GM03348 (cell line): ENCODE measurements at regions not wholly inside any gene's neighbourhood (a gene's known extent, or its start where the extent isn't known, plus 50 kb on each side); places are given as distances from the start of the nearest gene placed in this dataset.

ENCODE experiments used
- DNase-seq: peaks from one replicate; pipeline ENCODE4 v3.0.0; 2012; ENCODE audit warnings: low spot score

DNA sequence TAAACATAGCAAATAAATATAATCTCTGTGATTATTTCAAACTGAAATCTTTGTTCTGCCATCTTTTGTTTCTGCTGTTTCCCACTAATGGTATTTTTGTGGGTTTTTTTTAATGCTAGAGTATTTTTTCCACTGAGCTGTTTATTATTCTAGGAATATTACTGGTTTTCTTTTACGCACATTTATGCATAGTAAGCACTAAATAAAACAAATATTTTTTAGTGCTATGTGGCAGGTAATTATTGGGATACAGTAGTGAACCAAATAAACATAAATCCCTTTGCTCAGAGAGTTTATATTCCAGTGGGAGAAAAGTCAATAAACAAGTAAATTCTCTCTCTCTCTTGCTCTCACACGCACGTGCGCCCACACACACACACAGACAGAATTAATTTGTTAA is 397.4 kb downstream of the PRDM5 start:
- no peak for DNase-seq

GRCh38 chr4:120524237-120524636 is 398.3 kb downstream of the PRDM5 start:
- no peak for DNase-seq

- DNase-seq = no peak
These were observed 401.8 kb downstream of the PRDM5 start for GRCh38 chr4:120520761-120521160.

GRCh38 chr4:120517966-120518365 is 404.6 kb downstream of the PRDM5 start:
- peak; percentile 68 for DNase-seq

- DNase-seq = no peak
These were observed 412.8 kb downstream of the PRDM5 start for GRCh38 chr4:120509719-120510118.

DNA sequence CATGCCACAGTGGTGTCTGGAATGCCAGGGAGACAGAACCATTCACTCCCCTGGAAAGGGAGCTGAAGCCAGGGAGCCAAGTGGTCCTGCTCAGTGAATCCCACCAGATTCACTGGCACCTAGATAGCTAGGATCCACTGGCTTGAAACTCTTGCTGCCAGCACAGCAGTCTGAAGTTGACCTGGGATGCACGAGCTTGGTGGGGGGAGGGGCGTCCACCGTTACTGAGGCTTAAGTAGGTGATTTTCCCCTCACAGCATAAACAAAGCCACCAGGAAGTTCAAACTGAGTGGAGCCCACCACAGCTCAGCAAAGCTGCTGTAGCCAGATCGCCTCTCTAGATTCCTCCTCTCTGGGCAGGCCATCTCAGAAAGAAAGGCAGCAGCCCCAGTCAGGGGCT is 413.3 kb downstream of the PRDM5 start:
- no peak for DNase-seq

DNA sequence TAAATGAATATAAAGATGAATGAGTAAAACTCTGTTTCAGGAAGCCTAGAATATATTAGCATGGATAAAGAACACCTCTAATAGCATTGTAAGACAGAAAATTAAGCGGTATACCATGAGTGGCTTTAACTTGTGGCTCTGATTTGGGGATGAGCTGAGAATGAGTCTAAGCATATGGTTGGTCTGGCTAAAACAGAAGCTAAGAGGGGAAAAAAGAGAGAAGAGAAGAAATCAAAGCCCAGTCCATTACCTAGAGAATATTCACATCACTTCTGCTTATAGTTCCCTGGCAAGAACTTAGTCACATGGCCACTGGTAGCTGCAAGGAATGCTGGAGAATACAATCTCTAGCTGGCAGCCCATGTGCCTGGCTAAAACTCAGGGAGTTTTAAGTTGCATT is 414.5 kb downstream of the PRDM5 start:
- DNase-seq = no peak

GRCh38 chr4:120506536-120506935 is 416.0 kb downstream of the PRDM5 start:
- DNase-seq = no peak

- DNase-seq = no peak
These were observed 423.8 kb downstream of the PRDM5 start for GRCh38 chr4:120498678-120499077.

- DNase-seq = no peak
These were observed 424.8 kb upstream of the MAD2L1 start for GRCh38 chr4:120491481-120491880.

- DNase-seq = no peak
These were observed 415.1 kb upstream of the MAD2L1 start for GRCh38 chr4:120481756-120482155.

DNA sequence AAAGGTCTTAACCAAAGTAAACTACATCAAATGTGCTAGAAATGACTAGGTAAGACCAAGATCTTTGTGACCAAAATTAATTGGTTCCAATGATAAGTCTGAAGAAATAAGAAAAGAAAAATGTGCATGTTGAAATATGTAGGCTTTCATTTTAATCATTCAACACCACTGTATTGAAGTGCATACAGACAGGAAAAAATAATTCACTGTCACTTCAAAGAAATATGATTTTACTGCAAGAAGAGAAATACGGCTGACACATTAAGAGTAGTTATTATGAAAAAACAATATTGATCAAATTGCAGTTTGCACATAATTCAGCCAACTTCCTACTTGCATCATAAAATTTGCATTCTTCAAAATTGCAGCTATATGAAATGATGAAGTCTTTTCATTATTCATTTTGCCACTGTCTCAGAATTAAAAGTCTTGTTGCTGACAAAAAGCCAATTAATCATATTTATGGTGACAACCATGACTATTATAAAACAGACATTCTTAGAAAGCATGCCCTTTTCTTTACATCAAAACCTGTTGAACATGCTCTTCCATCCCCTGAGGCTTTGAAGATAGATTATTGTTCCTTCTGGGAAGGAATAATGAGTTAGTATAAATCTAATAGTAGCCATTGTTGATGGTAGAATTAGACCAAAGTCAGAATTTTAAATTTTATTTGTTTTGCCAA is 405.9 kb upstream of the MAD2L1 start:
- no peak for DNase-seq

- no peak for DNase-seq
These were observed 399.8 kb upstream of the MAD2L1 start for GRCh38 chr4:120466429-120466828.

GRCh38 chr4:120454788-120455187 is 388.1 kb upstream of the MAD2L1 start:
- no peak for DNase-seq

- no peak for DNase-seq
These were observed 385.9 kb upstream of the MAD2L1 start for GRCh38 chr4:120452536-120452935.

- DNase-seq = no peak
These were observed 385.4 kb upstream of the MAD2L1 start for GRCh38 chr4:120452001-120452400.

DNA sequence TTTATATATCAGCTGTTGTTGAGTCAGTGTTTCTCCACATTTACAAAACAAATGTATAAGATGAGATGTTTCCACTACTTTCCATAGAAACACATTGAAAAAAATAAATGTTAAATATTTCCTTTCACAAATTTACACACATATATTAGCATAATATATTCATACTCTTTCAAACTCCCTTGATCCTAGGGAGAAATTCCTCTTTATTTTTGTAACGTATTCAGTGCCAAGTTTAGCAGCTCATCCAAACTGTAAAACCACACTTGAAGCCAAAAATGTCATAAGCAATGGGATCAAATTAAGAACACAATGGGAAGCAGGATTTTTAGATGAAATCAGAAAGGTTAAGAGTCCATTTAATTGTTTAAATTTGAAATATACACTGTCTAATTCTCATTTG is 381.1 kb upstream of the MAD2L1 start:
- DNase-seq = no peak

DNA sequence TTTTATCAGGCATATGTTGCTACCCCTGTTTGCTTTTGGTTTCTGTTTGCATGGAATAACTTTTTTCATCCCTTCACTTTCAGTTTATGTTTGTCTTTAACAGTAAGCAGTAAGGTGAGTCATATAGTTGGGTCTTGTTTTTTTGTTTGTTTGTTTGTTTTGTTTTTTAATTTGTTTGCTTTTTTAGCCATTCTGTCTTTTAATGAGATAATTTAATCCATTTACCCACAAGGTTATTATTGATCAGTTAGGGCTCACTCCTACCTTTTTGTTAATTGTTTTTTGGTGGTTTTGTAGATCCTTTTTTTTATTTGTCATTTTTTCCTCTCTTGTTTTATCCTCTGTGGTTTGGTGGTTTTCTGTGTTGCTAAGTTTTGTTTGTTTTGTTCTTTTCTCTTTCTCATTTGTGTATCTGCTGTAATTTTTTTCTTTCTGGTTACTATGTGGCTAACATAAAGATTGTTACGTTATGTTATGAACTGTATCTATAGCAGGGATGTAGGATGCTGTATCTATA is 379.5 kb upstream of the MAD2L1 start:
- DNase-seq = no peak

DNA sequence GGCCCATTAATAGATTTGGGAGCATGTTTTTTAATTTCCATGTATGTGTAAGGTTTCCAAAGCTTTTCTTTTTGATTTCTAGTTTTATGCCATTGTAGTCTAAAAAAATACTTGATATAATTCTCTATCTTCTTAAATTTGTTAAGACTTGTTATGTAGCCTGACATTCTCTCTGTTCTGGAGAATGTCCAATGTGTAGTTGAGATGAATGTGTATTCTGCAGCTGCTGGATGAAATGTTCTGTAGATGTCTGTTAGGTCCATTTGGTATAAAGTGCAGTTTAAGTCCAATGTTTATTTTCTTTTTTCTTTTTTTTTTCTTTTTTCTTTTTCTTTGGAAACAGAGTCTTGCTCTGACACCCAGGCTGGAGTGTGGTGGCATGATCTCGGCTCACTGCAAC is 378.5 kb upstream of the MAD2L1 start:
- no peak for DNase-seq

GRCh38 chr4:120443116-120443515 is 376.5 kb upstream of the MAD2L1 start:
- peak; percentile 2 for DNase-seq

- no peak for DNase-seq
These were observed 374.1 kb upstream of the MAD2L1 start for GRCh38 chr4:120440730-120441129.

DNA sequence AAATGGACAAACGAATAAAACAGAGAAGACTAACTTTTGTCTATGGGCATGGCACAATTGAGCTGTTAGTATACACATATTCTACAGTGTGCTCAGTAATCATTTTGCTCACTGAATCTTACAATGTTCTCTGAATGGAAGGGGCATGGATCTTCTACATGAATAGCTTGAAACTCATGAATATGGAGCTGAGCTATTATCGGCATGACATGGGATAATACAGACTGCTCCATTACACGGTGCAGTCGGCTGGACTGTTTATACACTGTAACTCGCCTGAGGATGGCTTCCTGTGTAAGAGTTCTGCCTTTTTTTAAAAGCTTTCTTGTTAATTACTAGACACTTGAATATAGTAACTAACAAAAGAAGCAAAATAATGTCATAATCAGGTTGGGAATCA is 368.5 kb upstream of the MAD2L1 start:
- DNase-seq = no peak

DNA sequence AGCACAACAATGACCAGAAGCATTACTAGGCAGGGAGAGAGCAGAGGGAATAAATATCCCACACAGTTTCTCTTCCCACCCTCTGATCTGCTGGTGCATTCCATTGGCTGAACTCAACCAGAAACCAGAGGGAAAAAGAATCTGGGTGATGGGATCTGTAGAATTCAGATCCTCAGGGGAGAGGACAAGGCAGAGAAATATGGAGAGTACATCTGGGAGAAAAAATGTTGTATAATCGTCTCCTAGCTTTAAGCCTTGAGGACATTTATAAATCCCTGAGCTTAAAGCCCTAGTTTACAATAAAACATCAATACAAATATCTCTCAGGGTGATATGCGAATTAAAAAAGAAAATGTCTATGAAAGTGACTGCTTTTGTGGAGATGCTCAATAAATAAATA is 368.1 kb upstream of the MAD2L1 start:
- DNase-seq = no peak

DNA sequence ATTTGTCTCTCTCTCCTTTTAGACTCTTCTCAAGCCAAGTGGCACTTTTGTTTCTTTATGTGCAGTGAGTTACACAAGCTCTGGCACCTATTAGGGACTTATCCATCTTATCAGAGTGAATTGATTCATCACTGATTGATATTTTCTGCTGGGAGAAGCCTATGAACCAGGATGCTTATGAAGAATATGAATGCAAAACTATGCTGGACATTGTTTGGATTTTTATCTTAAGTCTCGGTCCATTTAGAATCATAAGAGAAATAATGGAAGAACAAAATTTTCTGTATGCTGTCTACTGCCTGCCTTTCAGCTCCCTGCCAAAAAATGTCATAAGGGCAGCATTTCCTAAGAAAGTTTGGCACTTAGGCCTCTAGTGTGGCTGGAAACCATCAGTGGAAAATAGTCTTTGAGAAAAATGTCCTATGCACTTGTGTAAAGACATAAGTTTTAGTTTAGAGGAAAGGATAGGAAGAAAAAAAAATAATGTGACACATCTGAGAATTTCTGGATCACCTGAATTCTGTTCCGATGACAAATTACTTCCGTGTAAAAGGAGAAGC is 365.7 kb upstream of the MAD2L1 start:
- no peak for DNase-seq
